ENCODE measurements at regions not wholly inside any gene's neighbourhood (a gene's known extent, or its start where the extent isn't known, plus 50 kb on each side); places are given as distances from the start of the nearest gene placed in this dataset.
"Not testable (repeated sequence)": the region's sequence is repeated elsewhere in the genome, so short reads cannot be mapped to it uniquely, and the experiment has no call there.

- DNase-seq, result peak in 1 of 2 experiments; percentile 95
These were observed 503.4 kb downstream of the NFIB start for GRCh38 chr9:13810510-13810909.

- DNase-seq, result peak in 1 of 2 experiments; percentile 90
These were observed 504.5 kb downstream of the NFIB start for GRCh38 chr9:13809401-13809800.

- DNase-seq, result no peak
These were observed 506.8 kb downstream of the NFIB start for GRCh38 chr9:13807118-13807517.

- DNase-seq, result no peak
These were observed 507.2 kb downstream of the NFIB start for GRCh38 chr9:13806714-13807113.

GRCh38 chr9:13805546-13805945, 508.4 kb downstream of the NFIB start:
- DNase-seq, result peak in 1 of 2 experiments; percentile 88

GRCh38 chr9:13804532-13804931, 509.4 kb downstream of the NFIB start:
- no peak for DNase-seq

- no peak for DNase-seq
These were observed 513.2 kb downstream of the NFIB start for GRCh38 chr9:13800776-13801175.

GRCh38 chr9:13797701-13798100, 516.2 kb downstream of the NFIB start:
- DNase-seq, result not testable (repeated sequence)

- no peak for DNase-seq
These were observed 512.3 kb upstream of the MPDZ start for GRCh38 chr9:13791816-13792215.

GRCh38 chr9:13790055-13790454, 510.6 kb upstream of the MPDZ start:
- no peak for DNase-seq

- peak; percentile 95 to 96 for DNase-seq
These were observed 507.8 kb upstream of the MPDZ start for GRCh38 chr9:13787234-13787833.

GRCh38 chr9:13786711-13787110, 507.2 kb upstream of the MPDZ start:
- DNase-seq, result no peak

- DNase-seq, result peak in 1 of 2 experiments; percentile 74
These were observed 506.6 kb upstream of the MPDZ start for GRCh38 chr9:13786131-13786530.

- DNase-seq, result no peak
These were observed 499.6 kb upstream of the MPDZ start for GRCh38 chr9:13779106-13779505.

- no peak for DNase-seq
These were observed 499.1 kb upstream of the MPDZ start for GRCh38 chr9:13778631-13779030.

- DNase-seq, result peak; percentile 85 to 88
These were observed 491.5 kb upstream of the MPDZ start for GRCh38 chr9:13770956-13771355.

GRCh38 chr9:13769641-13770040, 490.1 kb upstream of the MPDZ start:
- DNase-seq, result no peak

GRCh38 chr9:13769006-13769405, 489.5 kb upstream of the MPDZ start:
- no peak for DNase-seq

GRCh38 chr9:13762209-13762608, 482.7 kb upstream of the MPDZ start:
- DNase-seq, result no peak

GRCh38 chr9:13759551-13759950, 480.1 kb upstream of the MPDZ start:
- DNase-seq, result peak; percentile 98

- DNase-seq, result peak; percentile 100
These were observed 479.4 kb upstream of the MPDZ start for GRCh38 chr9:13758936-13759335.

- DNase-seq, result no peak
These were observed 477.5 kb upstream of the MPDZ start for GRCh38 chr9:13756943-13757342.

- no peak for DNase-seq
These were observed 476.1 kb upstream of the MPDZ start for GRCh38 chr9:13755551-13755950.

GRCh38 chr9:13750639-13751038, 471.1 kb upstream of the MPDZ start:
- no peak for DNase-seq

- peak in 1 of 2 experiments; percentile 75 for DNase-seq
These were observed 470.6 kb upstream of the MPDZ start for GRCh38 chr9:13750061-13750460.

Data from NCI-H446 (cell line).